ENCODE measurements at regions not wholly inside any gene's neighbourhood (a gene's known extent, or its start where the extent isn't known, plus 50 kb on each side); places are given as distances from the start of the nearest gene placed in this dataset.
"Not testable (repeated sequence)": the region's sequence is repeated elsewhere in the genome, so short reads cannot be mapped to it uniquely, and the experiment has no call there.

DNA sequence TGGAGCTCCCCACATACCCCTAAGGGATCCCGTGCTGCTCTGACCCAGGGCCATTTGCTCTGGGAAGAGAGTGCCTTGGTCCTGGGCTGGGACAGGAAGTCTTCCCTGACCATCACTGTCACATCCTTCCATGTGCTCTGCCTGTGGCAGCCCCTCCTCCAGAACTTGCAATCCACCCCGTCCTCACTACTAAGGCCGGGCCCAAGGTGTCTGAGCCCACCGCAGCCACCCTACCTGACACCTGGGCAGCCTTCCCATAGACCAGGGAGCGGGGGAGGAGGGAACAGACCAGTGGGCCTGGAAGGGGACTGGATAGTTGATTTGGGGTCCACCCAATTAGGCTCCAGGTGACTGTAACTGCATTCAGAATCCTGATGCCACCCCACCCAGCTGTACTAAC lies 117.5 kb upstream of the CRHR1 start:
- no peak for DNase-seq
- Mint-ChIP-seq H3K4me3 (no peak overlapping the region), H3K27me3 (peaks cover 27 to 57% of the 10 kb centered on the region in 2 donors)

GRCh38 chr17:45667591-45668171 lies 116.4 kb upstream of the CRHR1 start:
- Mint-ChIP-seq H3K36me3 (ENCODE audit: insufficient read depth) (no peaks in the 10 kb centered on the region), H3K27me3 (peaks cover 20 to 47% of the 10 kb centered on the region in 2 donors), H3K9me3 (no peaks in the 10 kb centered on the region), H3K27ac (no peak overlapping the region), H3K4me1 (ENCODE audit: low read depth in 2 of 2) (peaks cover 6 to 9% of the 10 kb centered on the region in 2 donors), H3K4me3 (no peak overlapping the region)
- ATAC-seq (replicated peaks) (no peak), DNase-seq (no peak)

More for the DNA sequence above, 117.5 kb upstream of the CRHR1 start:
- no peak for ATAC-seq (replicated peaks)
- Mint-ChIP-seq H3K9me3 (no peaks in the 10 kb centered on the region), H3K4me1 (ENCODE audit: low read depth in 2 of 2) (peaks cover 6 to 9% of the 10 kb centered on the region in 2 donors), H3K27ac (no peak overlapping the region), H3K36me3 (ENCODE audit: insufficient read depth) (no peaks in the 10 kb centered on the region)

GRCh38 chr17:45668316-45668715 lies 115.8 kb upstream of the CRHR1 start:
- ATAC-seq (replicated peaks): no peak
- Mint-ChIP-seq H3K27ac (no peak overlapping the region), H3K27me3 (peaks cover 17 to 41% of the 10 kb centered on the region in 2 donors), H3K4me1 (ENCODE audit: low read depth in 2 of 2) (peaks cover 6 to 9% of the 10 kb centered on the region in 2 donors), H3K4me3 (no peak overlapping the region), H3K9me3 (no peaks in the 10 kb centered on the region), H3K36me3 (ENCODE audit: insufficient read depth) (no peaks in the 10 kb centered on the region)
- DNase-seq: no peak

DNA sequence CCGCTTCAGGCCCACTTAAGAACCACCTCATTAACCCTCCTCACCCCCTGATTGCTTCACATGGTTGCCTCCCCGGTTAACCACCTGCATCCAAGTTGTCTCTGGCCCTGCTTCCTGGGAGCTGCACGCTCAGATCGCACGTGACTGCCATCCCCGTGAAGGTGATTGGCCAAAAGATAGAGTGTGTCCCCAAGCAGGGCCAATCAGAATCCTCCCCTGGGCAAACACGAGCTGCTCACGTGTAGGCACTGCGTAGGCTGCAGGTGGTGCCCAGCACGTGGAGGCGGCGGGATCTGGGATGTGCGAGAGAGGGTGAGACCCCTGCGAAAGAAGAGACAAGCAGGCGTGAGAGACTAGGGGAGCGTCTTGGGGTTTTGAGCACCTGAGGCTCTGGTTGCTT lies 111.8 kb upstream of the CRHR1 start:
- no peak overlapping the region for H3K27ac Mint-ChIP-seq
- no peak for DNase-seq
- ATAC-seq (replicated peaks): no peak
- H3K36me3 Mint-ChIP-seq (ENCODE audit: insufficient read depth): no peaks in the 10 kb centered on the region
- peaks cover 37 to 46% of the 10 kb centered on the region in 2 donors for H3K27me3 Mint-ChIP-seq
- peaks cover 0 to 2% of the 10 kb centered on the region in 2 donors for H3K9me3 Mint-ChIP-seq
- H3K4me3 Mint-ChIP-seq: no peak overlapping the region
- no peaks in the 10 kb centered on the region for H3K4me1 Mint-ChIP-seq (ENCODE audit: low read depth in 2 of 2)

GRCh38 chr17:45672792-45673191 lies 111.3 kb upstream of the CRHR1 start:
- no peak overlapping the region for H3K27ac Mint-ChIP-seq
- peaks cover 0 to 2% of the 10 kb centered on the region in 2 donors for H3K9me3 Mint-ChIP-seq
- peaks cover 36 to 44% of the 10 kb centered on the region in 2 donors for H3K27me3 Mint-ChIP-seq
- no peak overlapping the region for H3K4me3 Mint-ChIP-seq
- ATAC-seq (replicated peaks): no peak
- no peaks in the 10 kb centered on the region for H3K36me3 Mint-ChIP-seq (ENCODE audit: insufficient read depth)
- H3K4me1 Mint-ChIP-seq (ENCODE audit: low read depth in 2 of 2): no peaks in the 10 kb centered on the region
- no peak for DNase-seq

- H3K27ac Mint-ChIP-seq; H3K4me3 Mint-ChIP-seq; H3K4me1 Mint-ChIP-seq (ENCODE audit: low read depth in 2 of 2); H3K36me3 Mint-ChIP-seq (ENCODE audit: insufficient read depth); DNase-seq; ATAC-seq (replicated peaks); H3K9me3 Mint-ChIP-seq: not testable (repeated sequence)
- peaks cover 36 to 43% of the 10 kb centered on the region in 2 donors for H3K27me3 Mint-ChIP-seq
Observed at GRCh38 chr17:45673759-45674158, 110.4 kb upstream of the CRHR1 start.

GRCh38 chr17:45675012-45675411 lies 109.1 kb upstream of the CRHR1 start:
- peaks cover 0 to 2% of the 10 kb centered on the region in 2 donors for H3K9me3 Mint-ChIP-seq
- no peaks in the 10 kb centered on the region for H3K36me3 Mint-ChIP-seq (ENCODE audit: insufficient read depth)
- H3K4me3 Mint-ChIP-seq: no peak overlapping the region
- DNase-seq: no peak
- no peak overlapping the region for H3K27ac Mint-ChIP-seq
- H3K27me3 Mint-ChIP-seq: peaks cover 42 to 44% of the 10 kb centered on the region in 2 donors
- no peaks in the 10 kb centered on the region for H3K4me1 Mint-ChIP-seq (ENCODE audit: low read depth in 2 of 2)
- ATAC-seq (replicated peaks): no peak

DNA sequence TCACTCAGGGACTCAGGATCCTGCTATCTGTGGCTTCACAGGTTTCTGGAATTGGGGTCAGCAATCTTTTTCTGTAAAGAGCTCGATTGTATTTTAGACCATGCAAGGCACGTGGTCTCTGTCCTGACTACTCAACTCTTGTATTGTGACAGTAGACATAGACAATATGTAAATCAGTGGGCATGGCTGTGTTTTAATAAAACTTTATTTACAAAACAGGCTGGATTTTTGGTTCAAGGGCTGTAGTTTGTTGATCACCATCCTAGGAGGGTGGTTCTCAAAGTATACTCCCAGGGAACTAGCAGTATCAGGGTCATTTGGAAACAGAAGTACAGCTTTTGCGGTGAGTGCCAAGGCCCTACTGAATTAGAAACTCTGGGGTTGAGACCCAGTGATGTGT lies 108.2 kb upstream of the CRHR1 start:
- DNase-seq (no peak), ATAC-seq (replicated peaks) (no peak)
- H3K9me3 Mint-ChIP-seq: peaks cover 0 to 2% of the 10 kb centered on the region in 2 donors
- H3K4me3 Mint-ChIP-seq: no peak overlapping the region
- no peaks in the 10 kb centered on the region for H3K36me3 Mint-ChIP-seq (ENCODE audit: insufficient read depth)
- H3K27me3 Mint-ChIP-seq: peaks cover 47 to 48% of the 10 kb centered on the region in 2 donors
- no peaks in the 10 kb centered on the region for H3K4me1 Mint-ChIP-seq (ENCODE audit: low read depth in 2 of 2)
- H3K27ac Mint-ChIP-seq: no peak overlapping the region

DNA sequence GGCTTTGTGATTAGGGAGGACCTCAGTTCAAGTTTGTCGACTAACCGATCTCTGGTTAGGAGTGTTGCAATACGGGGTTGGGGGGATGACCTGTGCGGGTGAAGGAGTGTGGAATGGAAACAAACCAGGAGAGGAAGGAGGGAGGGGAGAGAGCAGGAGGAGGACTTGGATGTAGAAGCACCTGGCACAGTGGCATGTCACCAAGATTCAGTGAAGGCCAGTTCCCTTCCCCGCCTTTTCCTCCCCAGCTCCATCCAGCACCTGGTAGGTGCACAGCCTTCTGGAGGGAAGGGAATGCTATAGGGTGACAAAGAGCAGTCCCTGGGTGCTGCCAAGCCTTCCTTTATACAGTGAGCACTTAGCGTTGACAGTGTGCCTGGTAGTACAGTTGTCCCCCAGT lies 107.4 kb upstream of the CRHR1 start:
- Mint-ChIP-seq H3K4me3 (no peak overlapping the region), H3K9me3 (peaks cover 0 to 2% of the 10 kb centered on the region in 2 donors), H3K27me3 (peaks cover 48 to 55% of the 10 kb centered on the region in 2 donors), H3K36me3 (ENCODE audit: insufficient read depth) (no peaks in the 10 kb centered on the region), H3K27ac (no peak overlapping the region), H3K4me1 (ENCODE audit: low read depth in 2 of 2) (no peaks in the 10 kb centered on the region)
- DNase-seq: no peak
- no peak for ATAC-seq (replicated peaks)

GRCh38 chr17:45677770-45678169 lies 106.3 kb upstream of the CRHR1 start:
- Mint-ChIP-seq H3K27ac (no peak overlapping the region), H3K4me1 (ENCODE audit: low read depth in 2 of 2) (no peaks in the 10 kb centered on the region), H3K4me3 (no peak overlapping the region), H3K9me3 (peaks cover 0 to 2% of the 10 kb centered on the region in 2 donors), H3K36me3 (ENCODE audit: insufficient read depth) (no peaks in the 10 kb centered on the region), H3K27me3 (peaks cover 44 to 66% of the 10 kb centered on the region in 2 donors)
- no peak for ATAC-seq (replicated peaks)
- no peak for DNase-seq

- Mint-ChIP-seq H3K27me3 (peaks cover 37 to 64% of the 10 kb centered on the region in 2 donors), H3K4me1 (ENCODE audit: low read depth in 2 of 2) (no peaks in the 10 kb centered on the region), H3K4me3 (no peak overlapping the region), H3K9me3 (peaks cover 0 to 2% of the 10 kb centered on the region in 2 donors), H3K27ac (no peak overlapping the region), H3K36me3 (ENCODE audit: insufficient read depth) (no peaks in the 10 kb centered on the region)
- no peak for ATAC-seq (replicated peaks)
- no peak for DNase-seq
Observed at GRCh38 chr17:45679426-45679825, 104.7 kb upstream of the CRHR1 start.

- no peak overlapping the region for H3K27ac Mint-ChIP-seq
- ATAC-seq (replicated peaks): no peak
- H3K4me3 Mint-ChIP-seq: no peak overlapping the region
- no peaks in the 10 kb centered on the region for H3K4me1 Mint-ChIP-seq (ENCODE audit: low read depth in 2 of 2)
- DNase-seq: no peak
- peaks cover 0 to 2% of the 10 kb centered on the region in 2 donors for H3K9me3 Mint-ChIP-seq
- peaks cover 33 to 62% of the 10 kb centered on the region in 2 donors for H3K27me3 Mint-ChIP-seq
- H3K36me3 Mint-ChIP-seq (ENCODE audit: insufficient read depth): no peaks in the 10 kb centered on the region
Observed at GRCh38 chr17:45680360-45680759, 103.8 kb upstream of the CRHR1 start.

DNA sequence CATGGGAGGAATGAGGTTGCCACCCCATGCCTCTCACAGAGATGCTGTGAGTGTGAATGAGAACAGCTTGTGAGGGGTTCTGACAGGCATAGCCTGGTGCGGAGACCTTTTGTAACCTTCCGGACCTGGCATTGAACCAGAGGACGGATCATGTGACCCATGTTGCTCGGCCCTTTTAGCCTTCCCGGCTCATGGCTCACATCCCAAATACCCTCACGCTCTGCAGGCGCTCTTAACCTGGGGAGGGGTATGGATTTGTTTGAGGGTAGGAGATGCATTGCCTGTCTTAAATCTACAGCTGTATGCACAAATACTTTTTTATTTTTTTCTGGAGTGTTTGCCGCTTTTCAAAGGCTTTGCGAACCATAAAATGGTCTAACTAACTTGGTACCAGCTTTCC lies 102.4 kb upstream of the CRHR1 start:
- Mint-ChIP-seq H3K36me3 (ENCODE audit: insufficient read depth) (no peaks in the 10 kb centered on the region), H3K4me3 (no peak overlapping the region), H3K27me3 (peaks cover 22 to 67% of the 10 kb centered on the region in 2 donors), H3K4me1 (ENCODE audit: low read depth in 2 of 2) (no peaks in the 10 kb centered on the region), H3K27ac (no peak overlapping the region), H3K9me3 (no peaks in the 10 kb centered on the region)
- DNase-seq (no peak), ATAC-seq (replicated peaks) (no peak)

- H3K9me3 Mint-ChIP-seq: no peaks in the 10 kb centered on the region
Observed at GRCh38 chr17:45686250-45686649, 97.9 kb upstream of the CRHR1 start.

More at GRCh38 chr17:45686250-45686649, 97.9 kb upstream of the CRHR1 start:
- Mint-ChIP-seq H3K27ac (no peak overlapping the region), H3K4me1 (ENCODE audit: low read depth in 2 of 2) (no peaks in the 10 kb centered on the region), H3K36me3 (ENCODE audit: insufficient read depth) (no peaks in the 10 kb centered on the region), H3K4me3 (no peak overlapping the region), H3K27me3 (peaks cover 13 to 69% of the 10 kb centered on the region in 2 donors)
- DNase-seq (no peak), ATAC-seq (replicated peaks) (no peak)

All from effector memory CD8-positive, alpha-beta T cell (primary cell).